ENCODE measurements at regions not wholly inside any gene's neighbourhood (a gene's known extent, or its start where the extent isn't known, plus 50 kb on each side); places are given as distances from the start of the nearest gene placed in this dataset.

DNA sequence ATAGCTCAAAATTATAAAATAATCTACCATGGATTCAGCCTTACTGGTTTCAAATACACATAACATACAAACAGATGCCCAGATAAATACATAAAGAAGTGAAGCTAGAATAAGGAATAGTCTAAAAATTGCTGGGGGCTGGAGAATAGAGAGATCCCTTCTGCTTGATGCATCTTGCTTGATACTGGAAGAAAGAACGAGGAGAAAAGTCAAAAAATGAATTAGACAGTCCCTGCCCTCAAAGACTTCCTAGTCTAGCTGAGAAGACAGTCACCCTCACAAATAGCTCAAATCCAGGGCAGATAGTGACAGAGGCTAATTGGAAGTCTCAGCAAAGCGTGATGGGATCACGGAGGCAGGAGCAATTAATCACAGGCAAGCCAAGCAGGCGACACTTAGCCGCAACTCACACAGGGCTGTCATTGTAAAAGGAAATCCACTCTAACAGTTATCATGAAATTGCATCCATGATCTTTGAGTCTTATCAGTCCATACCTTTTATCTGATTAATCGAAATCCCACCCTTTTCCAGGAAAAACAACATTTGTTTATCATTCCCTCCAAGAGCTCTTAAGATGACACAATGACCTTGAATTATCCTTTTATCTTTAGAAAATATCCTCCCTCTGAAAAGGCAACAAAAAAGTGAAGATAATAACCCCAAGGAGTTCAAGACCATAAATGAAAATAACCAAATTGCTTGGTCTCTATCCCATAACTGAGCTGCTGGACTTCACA is 59.7 kb upstream of the TIAM1 start:
- TF ChIP-seq GATA2 (IDR thresholded peaks at IDR 0.05; ENCODE audit: low read depth, low read length) (no peak), GATA3 (IDR thresholded peaks at IDR 0.05; ENCODE audit: low read depth, low read length) (no peak)

Measured in SH-SY5Y (cell line).